ENCODE measurements at regions not wholly inside any gene's neighbourhood (a gene's known extent, or its start where the extent isn't known, plus 50 kb on each side); places are given as distances from the start of the nearest gene placed in this dataset.
A peak's percentile ranks its signal among the peaks of the same experiment; 100 is the strongest.

DNA sequence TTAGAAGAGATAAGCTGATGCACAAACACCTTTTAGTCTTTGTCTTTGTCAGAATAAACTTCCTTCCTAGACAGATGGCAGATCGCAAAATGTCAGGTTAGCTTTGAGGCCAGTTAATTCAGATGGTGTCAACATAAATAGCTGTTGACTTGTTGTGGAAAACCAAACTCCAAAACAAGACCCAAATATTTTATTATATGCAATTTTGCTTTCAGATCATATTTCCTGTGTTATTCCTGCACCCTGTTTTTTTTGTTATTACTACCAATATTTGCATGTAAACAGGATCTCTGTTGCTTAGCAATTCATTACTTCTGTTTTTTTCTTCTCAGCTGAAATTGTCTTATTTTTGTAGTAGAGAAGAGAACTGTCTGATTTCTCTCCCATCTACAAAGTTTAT lies 316.0 kb downstream of the ETS1 start:
- no peaks in the 10 kb centered on the region for H4K20me1 ChIP-seq
- no peaks in the 10 kb centered on the region for H3K36me3 ChIP-seq
- peaks cover 0 to 3% (median 0%) of the 10 kb centered on the region in 11 experiments; a peak in 3 of 22 replicates for H3K9me3 ChIP-seq (replicated peaks in 1 of 11)
- peaks cover 0 to 3% (median 2%) of the 10 kb centered on the region in 11 experiments; a peak in 10 of 22 replicates for H3K27me3 ChIP-seq
- H3K4me3 ChIP-seq = no peak overlapping the region
- H3K4me2 ChIP-seq = peak overlapping the region in 2 of 11 experiments; percentile 18 to 27; a peak in 3 of 22 replicates
- peak overlapping the region in 3 of 11 experiments; percentile 55 to 74 (median 61); a peak in 4 of 22 replicates for H3K27ac ChIP-seq
- no peak overlapping the region; a peak in 1 of 22 replicates for H3K9ac ChIP-seq
- TF ChIP-seq Cebpa-rat (IDR thresholded peaks at IDR 0.05) = no peak
- peaks cover 0 to 14% (median 0%) of the 10 kb centered on the region in 10 experiments; a peak in 4 of 20 replicates for H3K4me1 ChIP-seq

DNA sequence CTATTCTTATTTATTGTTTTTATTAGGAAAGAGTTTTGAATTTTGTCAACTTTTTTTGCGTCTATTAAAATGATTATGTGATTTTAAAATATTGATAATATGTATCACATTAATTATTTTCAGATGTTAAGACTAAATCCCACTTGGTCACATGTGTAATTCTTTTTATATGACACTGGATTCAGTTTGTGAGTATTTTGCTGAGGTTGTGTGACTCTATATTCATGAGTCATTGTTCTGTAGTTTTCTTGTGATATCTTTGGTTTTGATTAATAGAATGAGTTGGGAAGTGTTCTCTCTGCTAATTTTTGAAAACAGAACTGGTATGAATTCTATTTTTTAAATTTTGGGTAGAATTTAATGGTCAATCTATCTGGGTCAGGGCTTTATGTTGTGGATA lies 317.9 kb downstream of the ETS1 start:
- peaks cover 0 to 14% (median 0%) of the 10 kb centered on the region in 10 experiments; a peak in 4 of 20 replicates for H3K4me1 ChIP-seq
- no peak for TF ChIP-seq Cebpa-rat (IDR thresholded peaks at IDR 0.05)
- H3K4me2 ChIP-seq = no peak overlapping the region
- H3K27ac ChIP-seq = no peak overlapping the region
- no peak overlapping the region for H3K9ac ChIP-seq
- no peaks in the 10 kb centered on the region for H3K27me3 ChIP-seq
- H4K20me1 ChIP-seq = no peaks in the 10 kb centered on the region
- no peaks in the 10 kb centered on the region for H3K36me3 ChIP-seq
- no peaks in the 10 kb centered on the region for H3K9me3 ChIP-seq (replicated peaks in 1 of 11)
- no peak overlapping the region for H3K4me3 ChIP-seq

DNA sequence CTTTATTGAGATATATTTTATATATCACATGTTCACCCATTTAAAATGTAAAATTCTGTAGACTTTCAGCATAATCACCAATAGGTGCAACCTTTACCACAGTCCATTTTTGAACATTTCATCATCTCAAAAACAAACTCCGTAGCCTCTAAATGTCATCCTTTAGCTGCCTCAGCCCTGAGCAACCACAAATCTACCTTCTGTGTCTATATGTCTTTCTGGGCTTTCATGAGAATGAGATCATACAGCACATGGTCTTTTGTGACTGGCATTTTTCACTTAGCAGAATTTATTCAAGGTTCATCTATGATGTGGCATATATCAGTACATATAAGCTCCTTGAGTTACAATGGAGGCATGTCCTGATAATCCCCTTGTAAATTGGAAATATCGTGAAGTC lies 320.5 kb downstream of the ETS1 start:
- no peaks in the 10 kb centered on the region for H3K36me3 ChIP-seq
- TF ChIP-seq Cebpa-rat (IDR thresholded peaks at IDR 0.05) = no peak
- H3K27ac ChIP-seq = no peak overlapping the region
- H3K4me3 ChIP-seq = no peak overlapping the region
- no peaks in the 10 kb centered on the region for H3K9me3 ChIP-seq (replicated peaks in 1 of 11)
- H4K20me1 ChIP-seq = no peaks in the 10 kb centered on the region
- no peak overlapping the region for H3K4me2 ChIP-seq
- peaks cover 0 to 11% (median 0%) of the 10 kb centered on the region in 10 experiments; a peak in 4 of 20 replicates for H3K4me1 ChIP-seq
- no peaks in the 10 kb centered on the region for H3K27me3 ChIP-seq
- no peak overlapping the region for H3K9ac ChIP-seq

DNA sequence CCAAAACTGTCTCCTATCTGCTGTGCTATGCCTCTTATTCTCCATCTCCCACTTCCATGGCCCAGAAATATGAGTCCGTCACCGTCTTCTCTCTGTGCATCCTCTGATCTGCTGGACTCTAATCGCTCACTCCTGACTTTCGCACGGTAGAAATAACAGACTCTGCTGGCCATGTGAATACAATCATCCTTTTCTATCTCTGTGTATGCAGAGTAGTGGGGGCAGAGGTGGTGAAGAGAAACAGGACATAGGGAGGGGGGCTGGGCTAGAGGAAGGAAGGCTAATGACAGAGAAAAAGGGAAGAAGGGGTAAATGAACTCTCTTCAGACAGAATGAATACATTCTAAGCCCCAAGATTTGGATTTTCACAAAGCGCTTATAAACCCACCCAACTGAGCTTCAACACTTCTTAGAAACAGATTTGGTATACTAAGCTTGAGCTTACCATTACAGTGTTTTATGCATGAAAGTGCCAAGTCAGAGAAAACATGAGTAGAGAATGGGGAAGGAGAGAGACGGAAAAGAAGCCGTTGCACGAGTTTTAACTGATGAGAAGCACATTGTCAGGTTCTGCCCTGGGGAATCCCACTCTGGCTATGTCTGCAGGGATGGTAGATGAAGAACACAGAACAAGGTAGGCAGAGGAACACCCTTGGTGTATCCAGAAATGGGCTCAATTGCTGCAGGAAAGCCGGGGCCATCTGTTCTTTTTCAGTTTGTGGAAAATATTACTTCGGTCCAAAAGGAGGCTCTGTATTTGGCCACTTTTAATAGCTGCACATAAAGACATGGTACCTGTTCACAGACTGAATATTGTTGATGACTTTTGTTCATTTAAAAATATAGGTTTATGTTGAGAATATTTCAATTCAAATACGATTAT lies 324.7 kb downstream of the ETS1 start:
- Histone ChIP-seq H3K4me3 (no peak overlapping the region), H4K20me1 (no peaks in the 10 kb centered on the region), H3K27ac (no peak overlapping the region), H3K27me3 (no peaks in the 10 kb centered on the region), H3K4me2 (no peak overlapping the region), H3K9me3 (replicated peaks in 1 of 11) (no peaks in the 10 kb centered on the region), H3K36me3 (no peaks in the 10 kb centered on the region), H3K4me1 (0 out of 20 replicates have a peak, but pooled peaks cover 0 to 5% (median 0%) of the 10 kb centered on the region in 10 experiments), H3K9ac (no peak overlapping the region)
- TF ChIP-seq Cebpa-rat (IDR thresholded peaks at IDR 0.05) = no peak

GRCh38 chr11:128261011-128261421 lies 326.3 kb downstream of the ETS1 start:
- H3K27ac ChIP-seq = no peak overlapping the region
- H3K27me3 ChIP-seq = no peaks in the 10 kb centered on the region
- no peaks in the 10 kb centered on the region for H3K36me3 ChIP-seq
- no peak overlapping the region for H3K4me2 ChIP-seq
- H3K9ac ChIP-seq = no peak overlapping the region
- H3K4me3 ChIP-seq = no peak overlapping the region
- no peaks in the 10 kb centered on the region for H4K20me1 ChIP-seq
- no peak for TF ChIP-seq Cebpa-rat (IDR thresholded peaks at IDR 0.05)
- H3K9me3 ChIP-seq (replicated peaks in 1 of 11) = no peaks in the 10 kb centered on the region
- 0 out of 20 replicates have a peak, but pooled peaks cover 0 to 5% (median 0%) of the 10 kb centered on the region in 10 experiments for H3K4me1 ChIP-seq

DNA sequence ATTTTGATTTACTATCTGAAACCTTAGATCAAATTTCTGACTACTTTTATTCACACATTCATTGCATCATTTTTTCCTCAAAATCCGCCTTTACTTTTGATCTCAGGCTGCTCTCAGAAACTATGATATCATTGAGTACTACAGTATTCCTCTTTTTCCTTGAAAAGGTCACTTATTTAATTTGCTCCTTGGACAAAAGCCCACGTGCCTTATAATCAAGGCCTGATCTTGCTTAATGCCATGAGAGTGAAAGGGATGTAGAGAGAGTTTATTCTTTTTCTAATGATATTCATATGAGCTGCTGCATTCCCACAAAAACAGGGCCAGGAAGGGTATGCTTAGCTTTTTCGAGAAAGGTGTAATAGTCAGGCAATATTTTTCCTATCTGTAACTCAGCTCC lies 327.0 kb downstream of the ETS1 start:
- H3K9ac ChIP-seq = no peak overlapping the region
- no peak overlapping the region for H3K27ac ChIP-seq
- no peaks in the 10 kb centered on the region for H3K9me3 ChIP-seq (replicated peaks in 1 of 11)
- H3K4me2 ChIP-seq = no peak overlapping the region
- no peaks in the 10 kb centered on the region for H3K27me3 ChIP-seq
- H3K36me3 ChIP-seq = no peaks in the 10 kb centered on the region
- TF ChIP-seq Cebpa-rat (IDR thresholded peaks at IDR 0.05) = no peak
- no peak overlapping the region for H3K4me3 ChIP-seq
- H4K20me1 ChIP-seq = no peaks in the 10 kb centered on the region
- 0 out of 20 replicates have a peak, but pooled peaks cover 0 to 5% (median 0%) of the 10 kb centered on the region in 10 experiments for H3K4me1 ChIP-seq

DNA sequence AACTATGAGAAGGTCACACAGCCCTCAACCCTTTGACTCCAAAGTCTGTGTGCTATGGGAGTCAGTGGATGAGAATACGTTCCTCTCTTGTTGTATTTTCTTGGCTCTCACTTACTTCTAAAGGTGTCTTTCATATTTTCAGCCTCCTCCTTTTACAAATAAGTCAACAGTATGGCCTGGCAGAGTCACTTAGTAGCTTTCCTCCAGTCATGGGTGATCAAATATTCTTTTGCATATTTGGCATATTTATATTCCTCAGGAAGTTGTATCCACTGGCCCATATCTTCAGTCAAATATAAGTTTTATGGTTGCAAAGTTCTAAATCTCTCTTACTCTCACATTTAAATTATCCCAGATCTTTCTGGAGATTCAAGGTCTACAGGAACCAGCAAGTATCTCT lies 327.5 kb downstream of the ETS1 start:
- H3K9ac ChIP-seq = no peak overlapping the region
- TF ChIP-seq Cebpa-rat (IDR thresholded peaks at IDR 0.05) = no peak
- H3K27me3 ChIP-seq = no peaks in the 10 kb centered on the region
- H3K4me1 ChIP-seq = peaks cover 0 to 5% (median 0%) of the 10 kb centered on the region in 10 experiments; a peak in 2 of 20 replicates
- H3K36me3 ChIP-seq = no peaks in the 10 kb centered on the region
- no peak overlapping the region for H3K4me2 ChIP-seq
- no peaks in the 10 kb centered on the region for H4K20me1 ChIP-seq
- no peaks in the 10 kb centered on the region for H3K9me3 ChIP-seq (replicated peaks in 1 of 11)
- H3K27ac ChIP-seq = no peak overlapping the region
- H3K4me3 ChIP-seq = no peak overlapping the region

GRCh38 chr11:128254941-128255340 lies 332.4 kb downstream of the ETS1 start:
- TF ChIP-seq Cebpa-rat (IDR thresholded peaks at IDR 0.05) = no peak
- H3K4me3 ChIP-seq = no peak overlapping the region
- no peaks in the 10 kb centered on the region for H3K9me3 ChIP-seq (replicated peaks in 1 of 11)
- H3K27me3 ChIP-seq = no peaks in the 10 kb centered on the region
- no peak overlapping the region for H3K9ac ChIP-seq
- H4K20me1 ChIP-seq = no peaks in the 10 kb centered on the region
- no peak overlapping the region for H3K27ac ChIP-seq
- H3K4me2 ChIP-seq = no peak overlapping the region
- H3K36me3 ChIP-seq = no peaks in the 10 kb centered on the region
- H3K4me1 ChIP-seq = peaks cover 0 to 6% (median 0%) of the 10 kb centered on the region in 10 experiments; a peak in 2 of 20 replicates

DNA sequence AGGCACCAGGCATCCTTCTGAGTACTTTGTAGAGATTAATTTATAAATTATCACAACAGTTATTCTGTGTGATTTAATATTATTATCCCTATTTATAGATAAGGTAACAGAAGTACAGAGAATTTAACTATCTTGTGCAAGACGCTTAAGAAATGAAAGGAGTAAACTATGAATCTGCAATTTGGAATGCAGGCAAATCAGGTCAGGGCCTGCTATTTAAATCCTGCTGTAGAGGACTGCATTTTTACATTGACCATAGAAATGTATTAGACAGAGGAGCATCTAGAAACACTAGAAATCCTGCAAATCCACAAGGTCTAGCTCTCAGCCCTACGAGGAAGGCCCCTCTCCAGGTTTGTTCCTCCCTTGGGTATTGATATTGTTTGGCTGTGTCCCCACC lies 336.2 kb downstream of the ETS1 start:
- H3K27me3 ChIP-seq = no peaks in the 10 kb centered on the region
- no peak overlapping the region for H3K4me2 ChIP-seq
- no peaks in the 10 kb centered on the region for H4K20me1 ChIP-seq
- H3K4me1 ChIP-seq = peaks cover 0 to 6% (median 0%) of the 10 kb centered on the region in 10 experiments; a peak in 2 of 20 replicates
- no peak for TF ChIP-seq Cebpa-rat (IDR thresholded peaks at IDR 0.05)
- no peaks in the 10 kb centered on the region for H3K36me3 ChIP-seq
- no peak overlapping the region for H3K9ac ChIP-seq
- H3K4me3 ChIP-seq = no peak overlapping the region
- no peaks in the 10 kb centered on the region for H3K9me3 ChIP-seq (replicated peaks in 1 of 11)
- no peak overlapping the region for H3K27ac ChIP-seq
